Ecto neural progenitor cell (in vitro differentiated cells): ENCODE measurements at regions not wholly inside any gene's neighbourhood (a gene's known extent, or its start where the extent isn't known, plus 50 kb on each side); places are given as distances from the start of the nearest gene placed in this dataset.

Experiments used
- DNase-seq: peaks from one replicate; pipeline ENCODE4 v3.0.0-alpha.2; 2018; ENCODE audit warnings: low spot score

- no peak for DNase-seq
These were observed 257.5 kb downstream of the IPMK start for GRCh38 chr10:58010073-58010702.

- no peak for DNase-seq
These were observed 263.7 kb downstream of the IPMK start for GRCh38 chr10:58003945-58004344.

DNA sequence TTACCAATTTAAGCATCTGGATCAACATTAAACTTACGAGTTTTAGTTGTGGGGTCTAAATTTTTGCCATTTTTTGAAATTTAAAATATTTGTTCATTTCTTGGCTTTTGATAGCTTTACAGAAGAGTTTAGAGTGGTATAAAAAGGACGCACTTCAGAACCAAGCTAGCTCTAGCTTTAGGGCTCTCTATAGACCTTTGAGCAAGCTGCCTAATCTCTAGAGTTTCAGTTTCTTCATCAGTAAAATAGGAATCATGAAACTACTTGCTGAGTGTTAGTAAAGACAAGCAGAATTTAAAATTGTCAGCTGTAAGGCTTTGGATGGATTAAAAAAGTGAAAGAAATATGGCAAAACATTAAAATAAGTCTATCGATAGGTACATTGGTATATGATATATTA lies 266.5 kb downstream of the IPMK start:
- DNase-seq = no peak

GRCh38 chr10:57996536-57996935 lies 271.2 kb downstream of the IPMK start:
- no peak for DNase-seq

GRCh38 chr10:57993302-57993701 lies 274.4 kb downstream of the IPMK start:
- no peak for DNase-seq

DNA sequence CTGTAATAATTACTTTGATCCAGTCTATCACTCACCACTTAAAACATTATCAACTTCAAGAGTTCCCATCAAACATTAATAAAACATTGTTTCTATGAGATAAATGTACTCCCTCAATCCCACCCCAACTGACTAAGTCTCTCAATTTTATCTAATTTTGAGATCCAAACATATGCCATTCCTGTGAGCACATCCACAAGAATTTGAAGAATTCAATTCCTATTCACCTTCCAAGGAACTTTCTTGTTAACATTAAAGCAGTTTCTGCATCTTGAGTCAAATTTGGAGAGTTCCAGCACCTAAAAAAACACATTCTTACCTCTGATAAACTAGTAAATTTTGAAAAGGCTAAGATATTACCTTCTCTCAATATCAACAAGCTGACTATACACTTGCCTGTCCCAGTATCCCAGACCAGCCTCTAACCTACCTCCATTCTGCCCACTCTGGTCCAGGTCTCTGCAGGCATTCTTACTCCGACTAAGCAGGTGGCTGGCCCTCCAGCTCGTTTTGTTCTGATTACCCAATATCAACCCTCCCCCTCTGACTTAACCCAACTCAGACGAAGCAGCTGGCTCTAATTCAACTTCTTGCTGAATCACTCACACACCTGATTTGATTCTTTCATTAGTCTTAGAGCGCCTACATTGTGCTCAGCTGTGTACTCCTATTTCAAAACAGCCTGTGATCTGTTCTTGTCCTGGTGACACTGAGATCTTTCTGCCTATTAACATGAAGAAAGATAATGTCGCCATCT lies 275.2 kb downstream of the IPMK start:
- no peak for DNase-seq

GRCh38 chr10:57988964-57989363 lies 278.7 kb downstream of the IPMK start:
- no peak for DNase-seq

- no peak for DNase-seq
These were observed 280.5 kb downstream of the IPMK start for GRCh38 chr10:57987055-57987721.

- no peak for DNase-seq
These were observed 281.3 kb downstream of the IPMK start for GRCh38 chr10:57986422-57986821.

DNA sequence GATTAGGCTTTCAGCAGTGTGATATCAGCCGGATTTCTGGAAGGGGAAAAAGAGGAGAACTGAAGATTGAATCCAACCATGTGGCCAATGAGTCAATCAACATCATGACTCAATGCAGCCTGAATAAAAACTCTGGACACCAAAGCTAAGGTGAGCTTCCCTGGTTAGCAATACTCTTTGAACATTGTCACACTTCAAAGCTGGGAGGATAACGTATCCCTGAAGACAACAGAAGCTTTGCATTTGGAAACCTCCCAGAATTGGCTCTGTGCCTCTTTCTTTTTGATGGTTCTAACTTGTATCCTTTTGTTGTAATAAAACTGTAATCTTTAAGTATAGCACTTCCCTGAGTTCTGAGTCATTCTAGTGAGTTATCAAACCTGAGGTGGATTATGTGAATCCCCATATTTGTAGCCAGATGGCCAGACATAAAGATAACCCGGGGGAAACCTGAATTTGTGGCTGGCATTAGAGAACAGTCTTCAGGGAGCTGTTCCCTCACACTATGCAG lies 284.4 kb downstream of the IPMK start:
- no peak for DNase-seq

GRCh38 chr10:57982091-57982490 lies 285.6 kb downstream of the IPMK start:
- no peak for DNase-seq

- no peak for DNase-seq
These were observed 287.7 kb downstream of the IPMK start for GRCh38 chr10:57979956-57980355.

DNA sequence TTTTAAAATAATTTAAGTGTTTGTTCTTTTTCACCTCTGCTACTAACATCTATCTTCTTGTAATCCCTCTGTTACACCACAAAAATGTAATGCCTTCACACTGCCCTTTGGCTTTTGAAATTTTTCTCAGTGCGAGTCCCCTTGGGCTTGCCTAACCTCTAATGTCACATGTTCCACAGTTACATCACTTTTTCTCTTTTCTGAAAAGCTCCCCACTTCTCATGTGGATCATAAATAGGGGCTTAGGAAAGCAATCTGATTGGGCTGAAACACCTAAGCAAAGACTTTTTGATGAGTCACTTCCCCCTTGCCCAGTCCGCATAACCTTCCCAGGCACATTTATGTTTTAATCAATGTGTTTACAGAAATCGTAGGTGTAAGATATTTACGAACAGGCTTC lies 288.2 kb downstream of the IPMK start:
- no peak for DNase-seq

- no peak for DNase-seq
These were observed 290.4 kb downstream of the IPMK start for GRCh38 chr10:57977262-57977661.

GRCh38 chr10:57973451-57973850 lies 294.2 kb downstream of the IPMK start:
- DNase-seq = no peak

GRCh38 chr10:57972783-57973182 lies 294.9 kb downstream of the IPMK start:
- DNase-seq = no peak

- peak; percentile 47 for DNase-seq
These were observed 299.2 kb downstream of the IPMK start for GRCh38 chr10:57968328-57969016.

- DNase-seq = no peak
These were observed 303.3 kb downstream of the IPMK start for GRCh38 chr10:57964351-57964750.

DNA sequence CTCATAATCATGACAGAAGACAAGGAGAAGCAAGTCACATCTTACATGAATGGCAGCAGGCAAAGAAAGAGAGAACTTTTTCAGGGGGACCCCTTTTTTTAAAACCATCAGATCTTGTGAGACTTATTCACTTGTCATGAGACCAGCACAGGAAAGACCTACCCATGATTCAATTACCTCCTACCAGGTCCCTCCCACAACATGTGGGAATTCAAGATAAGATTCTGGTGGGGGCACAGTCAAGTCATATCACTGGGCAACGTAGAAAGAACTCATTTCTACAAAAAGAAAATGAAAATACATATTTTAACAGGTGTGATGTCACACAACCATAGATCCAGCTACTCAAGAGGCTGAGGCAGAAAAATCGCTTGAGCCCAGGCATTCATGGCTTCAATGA lies 304.1 kb downstream of the IPMK start:
- DNase-seq = no peak

DNA sequence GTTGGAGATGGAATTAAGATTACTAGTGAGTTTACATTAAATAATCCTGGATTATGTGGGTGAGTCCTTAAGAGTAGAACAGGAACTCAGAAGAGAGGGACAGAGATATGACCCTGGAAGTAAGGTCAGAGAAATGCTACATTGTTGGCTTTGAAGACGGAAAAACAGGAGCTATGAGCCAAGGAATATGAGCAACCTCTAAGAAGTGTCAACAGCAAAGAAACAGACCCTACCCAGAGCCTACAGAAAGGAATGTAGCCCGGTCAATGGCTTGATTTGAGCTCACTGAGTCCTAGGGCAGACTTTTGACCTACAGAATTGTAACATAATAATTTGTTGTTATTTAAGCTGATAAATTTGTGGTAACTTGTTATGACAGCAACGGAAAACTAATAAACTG lies 304.9 kb downstream of the IPMK start:
- DNase-seq = no peak

- DNase-seq = no peak
These were observed 306.2 kb downstream of the IPMK start for GRCh38 chr10:57961487-57961886.

DNA sequence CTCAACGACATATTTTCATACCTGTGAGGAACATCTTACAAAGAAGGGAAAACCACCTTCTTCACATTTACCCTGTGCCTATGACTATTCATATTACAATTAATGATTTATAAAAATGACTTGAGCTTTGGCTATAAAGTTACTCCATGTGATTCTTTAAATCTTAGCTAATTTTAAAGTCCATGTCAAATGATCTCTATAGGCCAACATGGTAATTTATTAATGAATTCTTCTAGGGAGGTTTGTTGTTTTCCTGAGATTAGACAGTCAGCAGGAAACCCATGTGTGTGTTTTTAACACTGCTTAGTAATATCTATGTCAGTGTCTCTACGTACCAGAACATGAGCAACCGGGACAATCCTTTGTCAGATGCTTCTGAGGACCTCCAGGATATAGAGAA lies 307.3 kb downstream of the IPMK start:
- DNase-seq = no peak
